ENCODE measurements at regions not wholly inside any gene's neighbourhood (a gene's known extent, or its start where the extent isn't known, plus 50 kb on each side); places are given as distances from the start of the nearest gene placed in this dataset.

DNA sequence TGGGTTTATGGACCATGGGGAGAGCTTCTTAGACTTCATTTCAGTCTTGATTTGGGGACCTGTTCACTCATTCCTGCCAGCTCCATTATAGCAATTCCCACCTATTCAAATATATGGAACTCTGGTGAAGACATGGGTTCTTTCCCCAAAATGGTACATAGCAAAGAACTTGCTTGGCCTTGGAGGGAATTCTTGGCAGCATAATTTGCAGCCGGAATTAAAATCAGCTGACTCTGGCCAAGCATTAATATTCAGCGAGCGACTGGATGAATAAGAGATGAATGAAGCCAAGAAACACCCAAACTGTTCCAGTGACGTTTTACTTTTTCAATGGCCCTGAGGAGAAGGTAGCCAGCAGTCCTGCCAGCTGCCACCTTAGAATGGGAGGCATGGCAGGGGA, 88.4 kb upstream of the SOX1 start:
- Histone ChIP-seq H3K4me3 (ENCODE audit: low read length) (no peak overlapping the region), H3K27me3 (ENCODE audit: control insufficient read depth, insufficient read depth, low read length) (no peaks in the 10 kb centered on the region), H3K9me3 (ENCODE audit: control insufficient read depth, insufficient read depth, low read length) (no peaks in the 10 kb centered on the region), H3K4me1 (ENCODE audit: control insufficient read depth, insufficient read depth, low read length) (no peaks in the 10 kb centered on the region; the same call in 1 of the 2 replicates), H3K36me3 (ENCODE audit: control insufficient read depth, insufficient read depth, low read length) (no peaks in the 10 kb centered on the region), H3K27ac (ENCODE audit: low read length) (no peak overlapping the region)
- DNase-seq (ENCODE audit: low read depth, low spot score), result no peak
- no CpG with 5 or more reads among the region's 4 CpGs for WGBS (ENCODE audit: insufficient coverage, insufficient read length)

DNA sequence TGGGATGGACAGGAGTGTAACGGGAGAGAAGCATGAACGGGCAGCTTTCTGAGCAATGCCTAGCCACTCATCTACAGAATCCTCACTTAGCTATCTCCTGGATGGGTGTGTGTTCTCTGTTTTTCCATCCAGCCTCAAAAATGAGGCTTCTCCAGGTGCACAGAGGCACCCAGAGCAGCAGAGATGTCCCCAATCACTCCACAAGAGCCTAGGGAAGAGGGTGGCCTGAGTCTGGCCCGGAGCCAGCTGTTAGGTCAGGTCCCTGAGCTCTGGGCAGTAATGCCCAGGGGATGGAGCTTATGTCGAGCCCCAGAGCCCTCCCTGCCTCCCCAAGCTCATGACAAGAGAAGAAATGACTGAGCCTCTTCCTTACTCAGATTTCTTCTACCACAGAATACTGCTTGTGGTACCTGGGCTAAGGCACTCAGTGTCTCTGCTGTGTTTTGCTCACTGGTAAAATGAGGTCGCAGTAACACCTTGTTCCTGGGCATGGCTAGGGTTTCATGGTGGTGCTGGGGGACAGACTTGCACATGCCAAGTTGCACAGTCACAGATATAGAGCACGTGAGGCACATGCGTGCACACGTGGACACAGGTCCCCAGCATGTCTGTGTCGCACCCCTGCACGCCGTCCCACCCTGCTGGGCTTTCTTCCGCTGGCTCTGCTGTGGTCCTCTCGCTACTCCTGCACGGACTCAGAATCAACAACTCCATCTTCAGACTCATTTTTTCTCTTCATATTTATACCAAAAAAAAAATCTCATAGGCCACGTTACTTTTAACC, 86.6 kb upstream of the SOX1 start:
- Histone ChIP-seq H3K27me3 (ENCODE audit: control insufficient read depth, insufficient read depth, low read length) (no peaks in the 10 kb centered on the region), H3K27ac (ENCODE audit: low read length) (no peak overlapping the region), H3K4me1 (ENCODE audit: control insufficient read depth, insufficient read depth, low read length) (no peaks in the 10 kb centered on the region; the same call in 1 of the 2 replicates), H3K4me3 (ENCODE audit: low read length) (no peak overlapping the region), H3K9me3 (ENCODE audit: control insufficient read depth, insufficient read depth, low read length) (no peaks in the 10 kb centered on the region), H3K36me3 (ENCODE audit: control insufficient read depth, insufficient read depth, low read length) (no peaks in the 10 kb centered on the region)
- no peak for DNase-seq (ENCODE audit: low read depth, low spot score)
- 100% methylated on average over 1 of the region's 15 CpGs for WGBS (ENCODE audit: insufficient coverage, insufficient read length)

DNA sequence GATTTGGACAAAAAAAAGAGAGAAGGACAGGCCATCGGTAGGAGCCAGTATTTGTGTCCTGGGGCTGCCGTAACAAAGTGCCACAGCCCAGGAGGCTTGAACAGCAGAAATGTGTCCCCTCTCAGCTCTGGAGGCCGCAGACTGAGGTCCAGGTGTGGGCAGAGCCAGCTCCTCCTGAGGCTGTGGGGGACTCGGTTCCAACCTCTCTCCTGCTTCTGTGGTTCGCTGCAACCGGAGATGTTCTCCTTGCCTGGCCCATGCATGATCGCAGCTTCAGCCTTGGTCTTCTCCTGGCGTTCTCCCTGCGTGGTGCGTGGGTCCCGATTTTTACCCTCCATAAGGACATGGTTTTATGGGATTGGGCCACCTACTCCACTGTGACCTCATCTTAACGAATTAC, 85.9 kb upstream of the SOX1 start:
- Histone ChIP-seq H3K36me3 (ENCODE audit: control insufficient read depth, insufficient read depth, low read length) (no peaks in the 10 kb centered on the region), H3K27ac (ENCODE audit: low read length) (no peak overlapping the region), H3K27me3 (ENCODE audit: control insufficient read depth, insufficient read depth, low read length) (no peaks in the 10 kb centered on the region), H3K4me1 (ENCODE audit: control insufficient read depth, insufficient read depth, low read length) (no peaks in the 10 kb centered on the region; the same call in 1 of the 2 replicates), H3K4me3 (ENCODE audit: low read length) (no peak overlapping the region), H3K9me3 (ENCODE audit: control insufficient read depth, insufficient read depth, low read length) (no peaks in the 10 kb centered on the region)
- no peak for DNase-seq (ENCODE audit: low read depth, low spot score)
- no CpG with 5 or more reads among the region's 12 CpGs for WGBS (ENCODE audit: insufficient coverage, insufficient read length)

DNA sequence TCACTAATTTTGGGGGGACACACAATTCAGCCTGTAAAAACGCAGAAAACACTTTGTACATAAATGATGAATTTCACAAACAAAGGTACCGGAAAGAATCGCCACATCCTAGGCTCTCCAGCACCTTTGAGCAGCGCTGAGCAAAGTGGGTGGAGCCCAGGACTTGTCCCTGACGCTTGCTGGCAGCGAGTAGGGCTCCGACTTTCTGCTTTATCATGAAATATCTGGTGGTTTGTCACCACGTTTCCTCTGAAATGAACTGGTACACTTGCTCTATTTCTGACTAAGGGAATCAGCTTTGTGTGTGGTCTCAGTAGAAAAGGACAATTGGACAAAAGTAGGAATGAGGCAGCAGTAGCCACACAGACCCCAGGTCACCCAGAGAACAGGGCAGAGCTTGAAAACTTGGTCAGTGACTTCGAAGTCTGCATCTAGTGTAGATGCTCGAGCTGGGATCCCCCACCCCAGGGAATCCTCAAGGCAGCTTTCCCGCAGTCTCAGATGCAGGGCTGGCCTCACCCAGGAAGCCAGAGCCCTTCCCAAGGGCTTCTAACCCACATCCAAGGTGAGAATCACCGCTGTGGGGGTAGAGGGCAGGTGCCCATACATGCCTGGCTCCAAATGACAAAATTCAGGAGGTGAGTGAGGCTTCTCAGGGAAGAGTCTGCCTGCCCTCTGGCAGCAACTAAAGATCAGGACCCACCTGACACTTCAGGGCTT, 85.3 kb upstream of the SOX1 start:
- no peak overlapping the region for H3K27ac ChIP-seq (ENCODE audit: low read length)
- no peaks in the 10 kb centered on the region for H3K27me3 ChIP-seq (ENCODE audit: control insufficient read depth, insufficient read depth, low read length)
- H3K9me3 ChIP-seq (ENCODE audit: control insufficient read depth, insufficient read depth, low read length), result no peaks in the 10 kb centered on the region
- no peaks in the 10 kb centered on the region for H3K36me3 ChIP-seq (ENCODE audit: control insufficient read depth, insufficient read depth, low read length)
- WGBS (ENCODE audit: insufficient coverage, insufficient read length), result no CpG with 5 or more reads among the region's 12 CpGs
- H3K4me3 ChIP-seq (ENCODE audit: low read length), result no peak overlapping the region
- H3K4me1 ChIP-seq (ENCODE audit: control insufficient read depth, insufficient read depth, low read length), result no peaks in the 10 kb centered on the region; the same call in 1 of the 2 replicates
- no peak for DNase-seq (ENCODE audit: low read depth, low spot score)

DNA sequence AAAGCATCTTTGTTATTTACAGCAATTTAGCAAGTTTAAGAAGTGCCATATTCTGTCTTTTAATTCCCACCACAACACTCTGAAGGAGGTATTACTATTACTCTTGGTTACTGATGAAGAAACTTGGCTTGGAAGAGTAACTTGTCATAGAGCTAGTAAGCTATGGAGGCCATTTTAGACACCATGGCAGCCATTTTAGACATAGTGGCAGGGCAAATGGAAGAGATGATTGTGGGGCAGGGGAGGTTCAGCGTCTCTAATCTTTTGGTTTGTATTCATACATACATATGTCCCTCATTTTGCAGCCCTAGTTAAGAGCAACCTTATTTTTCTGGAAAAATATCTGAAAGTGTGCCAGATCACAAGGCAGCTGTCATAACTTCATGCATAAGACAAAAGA, 82.6 kb upstream of the SOX1 start:
- Histone ChIP-seq H3K4me3 (ENCODE audit: low read length) (no peak overlapping the region), H3K4me1 (ENCODE audit: control insufficient read depth, insufficient read depth, low read length) (no peaks in the 10 kb centered on the region; the same call in 1 of the 2 replicates), H3K27me3 (ENCODE audit: control insufficient read depth, insufficient read depth, low read length) (no peaks in the 10 kb centered on the region), H3K9me3 (ENCODE audit: control insufficient read depth, insufficient read depth, low read length) (no peaks in the 10 kb centered on the region; the same call in 1 of the 2 replicates), H3K36me3 (ENCODE audit: control insufficient read depth, insufficient read depth, low read length) (no peaks in the 10 kb centered on the region), H3K27ac (ENCODE audit: low read length) (no peak overlapping the region)
- no CpG with 5 or more reads among the region's 1 CpG for WGBS (ENCODE audit: insufficient coverage, insufficient read length)
- no peak for DNase-seq (ENCODE audit: low read depth, low spot score)

DNA sequence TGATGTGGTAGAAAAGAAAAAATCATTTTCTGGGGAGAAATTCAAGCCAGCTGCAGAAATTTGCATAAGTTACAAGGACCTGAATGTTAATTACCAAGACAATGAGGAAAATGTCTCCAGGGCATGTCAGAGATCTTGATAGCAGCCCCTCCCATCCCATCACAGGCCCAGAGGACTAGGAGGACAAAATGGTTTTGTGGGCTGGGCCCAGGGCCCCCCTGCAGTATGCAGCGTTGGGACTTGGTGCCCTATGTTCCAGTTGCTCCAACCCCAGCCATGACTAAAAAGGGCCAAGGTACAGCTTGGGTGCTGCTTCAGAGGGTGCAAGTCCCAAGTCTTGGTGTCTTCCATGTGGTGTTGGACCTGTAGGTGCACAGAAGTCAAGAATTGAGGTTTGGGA, 76.6 kb upstream of the SOX1 start:
- WGBS (ENCODE audit: insufficient coverage, insufficient read length), result no CpG with 5 or more reads among the region's 1 CpG
- Histone ChIP-seq H3K27ac (ENCODE audit: low read length) (no peak overlapping the region), H3K27me3 (ENCODE audit: control insufficient read depth, insufficient read depth, low read length) (0 out of 2 replicates have a peak, but pooled peaks cover 3% of the 10 kb centered on the region), H3K4me1 (ENCODE audit: control insufficient read depth, insufficient read depth, low read length) (no peaks in the 10 kb centered on the region), H3K36me3 (ENCODE audit: control insufficient read depth, insufficient read depth, low read length) (no peaks in the 10 kb centered on the region), H3K4me3 (ENCODE audit: low read length) (no peak overlapping the region), H3K9me3 (ENCODE audit: control insufficient read depth, insufficient read depth, low read length) (no peaks in the 10 kb centered on the region; the same call in none of the 2 replicates)
- DNase-seq (ENCODE audit: low read depth, low spot score), result no peak

DNA sequence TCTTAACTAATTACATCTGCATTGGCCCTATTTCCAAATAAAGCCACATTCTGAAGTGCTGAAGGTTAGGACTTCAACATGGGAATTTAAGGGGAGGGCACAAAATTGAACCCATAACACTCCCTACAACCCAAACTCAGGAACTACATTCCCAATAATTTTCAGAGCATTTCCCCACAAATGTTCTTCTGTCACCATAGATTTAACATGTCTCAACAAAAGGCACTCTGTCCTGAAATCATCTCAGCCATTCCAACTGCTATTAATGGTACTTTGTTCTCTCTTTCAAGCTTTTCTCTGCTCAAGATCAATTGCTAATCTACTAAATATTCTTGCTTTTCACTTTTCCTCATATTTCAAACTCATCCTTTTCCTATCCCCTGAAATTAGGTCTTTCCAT, 74.0 kb upstream of the SOX1 start:
- no peaks in the 10 kb centered on the region for H3K36me3 ChIP-seq (ENCODE audit: control insufficient read depth, insufficient read depth, low read length)
- H3K4me3 ChIP-seq (ENCODE audit: low read length), result no peak overlapping the region
- no peaks in the 10 kb centered on the region for H3K4me1 ChIP-seq (ENCODE audit: control insufficient read depth, insufficient read depth, low read length)
- H3K9me3 ChIP-seq (ENCODE audit: control insufficient read depth, insufficient read depth, low read length), result no peaks in the 10 kb centered on the region; the same call in none of the 2 replicates
- H3K27me3 ChIP-seq (ENCODE audit: control insufficient read depth, insufficient read depth, low read length), result peaks cover 5% of the 10 kb centered on the region; the same call in 1 of the 2 replicates
- no peak overlapping the region for H3K27ac ChIP-seq (ENCODE audit: low read length)
- DNase-seq (ENCODE audit: low read depth, low spot score), result no peak

DNA sequence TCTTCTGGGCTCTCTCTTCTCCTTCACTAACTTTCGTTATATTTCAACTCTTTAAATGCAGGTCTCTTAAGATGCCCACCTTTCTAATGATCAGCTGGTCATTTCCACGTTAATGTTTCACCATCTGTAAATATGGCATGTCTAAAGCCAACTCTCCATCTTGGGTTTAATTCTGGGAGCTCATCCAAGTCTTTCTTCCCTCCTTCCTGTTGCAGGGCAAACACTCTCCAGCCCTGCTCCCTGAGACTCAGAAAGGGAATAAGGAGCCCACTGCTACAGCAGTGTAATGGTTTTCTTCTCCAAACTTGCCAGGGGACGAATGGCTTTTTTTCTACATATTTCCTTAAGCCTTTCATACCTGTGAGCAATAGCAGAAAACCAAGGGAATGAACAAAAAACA, 73.3 kb upstream of the SOX1 start:
- Histone ChIP-seq H3K27me3 (ENCODE audit: control insufficient read depth, insufficient read depth, low read length) (peaks cover 13% of the 10 kb centered on the region), H3K4me3 (ENCODE audit: low read length) (no peak overlapping the region), H3K9me3 (ENCODE audit: control insufficient read depth, insufficient read depth, low read length) (no peaks in the 10 kb centered on the region; the same call in none of the 2 replicates), H3K36me3 (ENCODE audit: control insufficient read depth, insufficient read depth, low read length) (no peaks in the 10 kb centered on the region), H3K27ac (ENCODE audit: low read length) (no peak overlapping the region), H3K4me1 (ENCODE audit: control insufficient read depth, insufficient read depth, low read length) (no peaks in the 10 kb centered on the region)
- no peak for DNase-seq (ENCODE audit: low read depth, low spot score)
- no CpG with 5 or more reads among the region's 3 CpGs for WGBS (ENCODE audit: insufficient coverage, insufficient read length)

DNA sequence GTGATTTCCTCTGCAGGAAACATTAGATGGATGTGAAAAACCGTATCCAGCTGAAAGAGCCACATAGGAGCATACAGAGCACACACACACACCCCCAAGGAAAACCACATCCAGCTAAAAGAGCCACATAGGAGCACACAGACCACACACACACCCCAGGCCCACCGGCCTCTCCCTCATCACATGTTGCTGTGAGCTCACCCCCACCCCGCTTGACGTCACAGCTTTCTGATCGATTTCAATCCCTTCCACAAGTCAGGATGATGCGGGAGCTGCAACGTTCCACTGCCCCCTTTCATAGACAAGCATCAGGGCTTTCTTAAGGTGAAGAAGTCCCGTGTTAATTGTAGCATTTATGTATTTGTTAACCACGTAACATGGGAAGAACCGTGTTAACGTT, 72.4 kb upstream of the SOX1 start:
- no peaks in the 10 kb centered on the region; the same call in none of the 2 replicates for H3K9me3 ChIP-seq (ENCODE audit: control insufficient read depth, insufficient read depth, low read length)

DNA sequence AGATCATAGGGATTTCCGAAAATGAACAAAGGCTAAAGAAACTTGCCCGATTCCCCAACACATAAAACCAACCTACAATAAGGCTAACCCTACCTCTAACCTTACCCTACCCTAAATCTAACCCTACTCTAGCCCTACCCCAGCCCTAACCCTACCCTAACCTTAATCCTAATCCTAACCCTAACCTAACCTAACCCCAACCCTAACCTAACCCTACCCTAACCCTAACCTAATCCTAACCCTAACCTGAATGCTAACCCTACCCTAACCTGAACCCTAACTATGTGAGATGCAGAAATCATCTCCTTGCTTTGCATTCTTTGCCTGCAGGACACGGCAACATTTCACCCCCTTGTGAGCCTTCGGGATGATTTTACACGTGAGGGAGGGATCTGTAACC, 67.6 kb upstream of the SOX1 start:
- WGBS (ENCODE audit: insufficient coverage, insufficient read length), result no CpG with 5 or more reads among the region's 5 CpGs
- DNase-seq (ENCODE audit: low read depth, low spot score), result no peak
- H3K36me3 ChIP-seq (ENCODE audit: control insufficient read depth, insufficient read depth, low read length), result no peaks in the 10 kb centered on the region
- peaks cover 23% of the 10 kb centered on the region for H3K27me3 ChIP-seq (ENCODE audit: control insufficient read depth, insufficient read depth, low read length)
- no peaks in the 10 kb centered on the region for H3K4me1 ChIP-seq (ENCODE audit: control insufficient read depth, insufficient read depth, low read length)
- no peak overlapping the region for H3K4me3 ChIP-seq (ENCODE audit: low read length)
- no peaks in the 10 kb centered on the region for H3K9me3 ChIP-seq (ENCODE audit: control insufficient read depth, insufficient read depth, low read length)
- no peak overlapping the region for H3K27ac ChIP-seq (ENCODE audit: low read length)

More for the DNA sequence above, 72.4 kb upstream of the SOX1 start:
- H3K4me1 ChIP-seq (ENCODE audit: control insufficient read depth, insufficient read depth, low read length), result no peaks in the 10 kb centered on the region
- peaks cover 17% of the 10 kb centered on the region for H3K27me3 ChIP-seq (ENCODE audit: control insufficient read depth, insufficient read depth, low read length)
- no peak for DNase-seq (ENCODE audit: low read depth, low spot score)
- H3K36me3 ChIP-seq (ENCODE audit: control insufficient read depth, insufficient read depth, low read length), result no peaks in the 10 kb centered on the region
- no CpG with 5 or more reads among the region's 11 CpGs for WGBS (ENCODE audit: insufficient coverage, insufficient read length)
- H3K27ac ChIP-seq (ENCODE audit: low read length), result no peak overlapping the region
- H3K4me3 ChIP-seq (ENCODE audit: low read length), result no peak overlapping the region
